ENCODE measurements at regions not wholly inside any gene's neighbourhood (a gene's known extent, or its start where the extent isn't known, plus 50 kb on each side); places are given as distances from the start of the nearest gene placed in this dataset.
"Not testable (repeated sequence)": the region's sequence is repeated elsewhere in the genome, so short reads cannot be mapped to it uniquely, and the experiment has no call there.

GRCh38 chr2:111365986-111366640, 245.4 kb downstream of the BCL2L11 start:
- not testable (repeated sequence) for H3K4me3 ChIP-seq (ENCODE audit: low read length in 2 of 2); H3K27ac ChIP-seq (ENCODE audit: low read depth in 2 of 2, low read length in 2 of 2); H3K9ac ChIP-seq (ENCODE audit: low read depth in 1 of 2, low read length in 2 of 2); H3K9me3 ChIP-seq (ENCODE audit: control insufficient read depth in 2 of 2, low read length in 2 of 2); H3K27me3 ChIP-seq (ENCODE audit: control insufficient read depth in 2 of 2, insufficient read depth in 2 of 2, low read length in 2 of 2); H3K4me1 ChIP-seq (ENCODE audit: control insufficient read depth in 2 of 2, insufficient read depth in 2 of 2, low read length in 2 of 2); H3K36me3 ChIP-seq (ENCODE audit: control insufficient read depth in 2 of 2, insufficient read depth in 2 of 2, low read length in 2 of 2)

DNA sequence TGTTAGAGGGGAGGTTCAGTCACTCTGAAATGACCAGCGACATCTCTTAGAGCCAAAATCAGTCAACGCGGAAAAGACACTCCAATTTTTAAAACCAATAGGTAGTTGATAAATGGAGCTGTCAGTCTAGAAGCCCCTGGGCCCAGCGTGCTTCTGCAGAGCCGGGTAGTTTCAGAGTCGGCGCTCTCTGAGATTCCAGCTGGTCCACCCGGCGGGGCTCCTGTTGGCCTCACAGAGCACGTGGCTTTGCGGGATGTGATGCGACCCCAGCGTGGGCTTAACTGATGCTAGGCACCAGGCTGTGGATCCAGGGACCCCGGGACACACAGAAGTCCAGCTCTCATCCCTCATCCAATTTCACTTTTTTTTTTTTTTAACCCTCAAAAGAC, 245.9 kb downstream of the BCL2L11 start:
- H3K27me3 ChIP-seq (ENCODE audit: control insufficient read depth in 2 of 2, insufficient read depth in 2 of 2, low read length in 2 of 2); H3K27ac ChIP-seq (ENCODE audit: low read depth in 2 of 2, low read length in 2 of 2); H3K4me3 ChIP-seq (ENCODE audit: low read length in 2 of 2); H3K4me1 ChIP-seq (ENCODE audit: control insufficient read depth in 2 of 2, insufficient read depth in 2 of 2, low read length in 2 of 2); H3K9me3 ChIP-seq (ENCODE audit: control insufficient read depth in 2 of 2, low read length in 2 of 2); H3K9ac ChIP-seq (ENCODE audit: low read depth in 1 of 2, low read length in 2 of 2); H3K36me3 ChIP-seq (ENCODE audit: control insufficient read depth in 2 of 2, insufficient read depth in 2 of 2, low read length in 2 of 2): not testable (repeated sequence)

DNA sequence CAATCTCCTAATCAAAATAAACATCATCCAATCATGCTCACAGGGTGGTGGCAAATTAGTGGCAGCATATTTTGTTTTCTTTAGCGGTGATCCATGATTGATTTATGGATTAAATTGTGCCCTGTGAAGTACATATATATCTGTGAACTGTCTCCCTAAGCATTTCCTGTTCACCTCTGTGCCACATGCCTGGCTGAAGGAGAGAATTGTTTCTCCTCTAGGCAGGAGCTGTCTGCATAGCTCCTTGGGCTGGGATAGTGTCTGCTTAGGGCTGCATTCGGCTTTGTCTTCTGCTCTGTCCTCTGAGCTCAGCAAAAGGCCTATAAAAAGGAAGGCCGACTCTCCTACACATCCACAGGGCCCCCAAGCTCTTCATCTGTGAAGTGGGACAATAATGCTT, 246.4 kb downstream of the BCL2L11 start:
- H3K36me3 ChIP-seq (ENCODE audit: control insufficient read depth in 2 of 2, insufficient read depth in 2 of 2, low read length in 2 of 2); H3K27ac ChIP-seq (ENCODE audit: low read depth in 2 of 2, low read length in 2 of 2); H3K27me3 ChIP-seq (ENCODE audit: control insufficient read depth in 2 of 2, insufficient read depth in 2 of 2, low read length in 2 of 2); H3K9ac ChIP-seq (ENCODE audit: low read depth in 1 of 2, low read length in 2 of 2); H3K4me1 ChIP-seq (ENCODE audit: control insufficient read depth in 2 of 2, insufficient read depth in 2 of 2, low read length in 2 of 2); H3K4me3 ChIP-seq (ENCODE audit: low read length in 2 of 2); H3K9me3 ChIP-seq (ENCODE audit: control insufficient read depth in 2 of 2, low read length in 2 of 2): not testable (repeated sequence)

DNA sequence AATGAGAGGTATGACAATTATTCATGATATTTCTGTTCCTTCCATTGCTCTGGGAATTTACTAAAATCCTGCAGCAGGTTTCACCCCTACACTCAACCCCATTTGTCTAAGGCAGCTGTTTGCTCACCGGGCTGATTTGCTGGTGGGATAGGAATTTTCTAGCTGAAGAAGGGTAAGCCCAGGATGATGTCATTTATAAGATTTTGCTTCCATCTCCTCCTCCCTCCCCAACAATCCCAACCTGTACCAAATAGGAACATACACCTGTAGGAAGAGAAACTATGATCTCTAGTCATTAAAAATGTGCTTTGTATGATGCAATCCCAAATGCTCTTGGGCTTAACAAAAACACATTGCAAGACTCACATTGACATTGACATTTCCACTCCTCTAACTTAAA, 247.2 kb downstream of the BCL2L11 start:
- H3K27ac ChIP-seq (ENCODE audit: low read depth in 2 of 2, low read length in 2 of 2); H3K4me3 ChIP-seq (ENCODE audit: low read length in 2 of 2); H3K36me3 ChIP-seq (ENCODE audit: control insufficient read depth in 2 of 2, insufficient read depth in 2 of 2, low read length in 2 of 2); H3K9ac ChIP-seq (ENCODE audit: low read depth in 1 of 2, low read length in 2 of 2); H3K9me3 ChIP-seq (ENCODE audit: control insufficient read depth in 2 of 2, low read length in 2 of 2); H3K27me3 ChIP-seq (ENCODE audit: control insufficient read depth in 2 of 2, insufficient read depth in 2 of 2, low read length in 2 of 2); H3K4me1 ChIP-seq (ENCODE audit: control insufficient read depth in 2 of 2, insufficient read depth in 2 of 2, low read length in 2 of 2): not testable (repeated sequence)

DNA sequence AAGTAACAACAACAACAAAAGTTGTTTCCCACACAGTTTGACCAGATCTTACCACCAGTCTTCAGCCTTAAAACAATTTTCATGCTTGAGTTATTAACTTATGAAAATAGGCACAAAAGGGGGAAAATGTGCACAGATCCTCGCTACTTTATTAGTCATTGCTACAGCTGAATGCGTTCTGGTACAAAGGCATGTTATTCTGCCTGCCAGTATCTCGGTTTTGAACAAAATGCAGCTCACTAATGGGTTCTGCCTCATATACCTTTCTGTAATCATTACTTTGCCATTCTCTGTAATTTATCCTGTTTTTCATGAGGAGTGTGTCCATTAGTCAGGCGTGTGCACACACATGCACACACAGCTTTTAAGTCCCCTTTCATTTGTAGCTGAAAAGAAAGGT, 247.6 kb downstream of the BCL2L11 start:
- H3K36me3 ChIP-seq (ENCODE audit: control insufficient read depth in 2 of 2, insufficient read depth in 2 of 2, low read length in 2 of 2); H3K4me3 ChIP-seq (ENCODE audit: low read length in 2 of 2); H3K9me3 ChIP-seq (ENCODE audit: control insufficient read depth in 2 of 2, low read length in 2 of 2); H3K4me1 ChIP-seq (ENCODE audit: control insufficient read depth in 2 of 2, insufficient read depth in 2 of 2, low read length in 2 of 2); H3K27me3 ChIP-seq (ENCODE audit: control insufficient read depth in 2 of 2, insufficient read depth in 2 of 2, low read length in 2 of 2); H3K9ac ChIP-seq (ENCODE audit: low read depth in 1 of 2, low read length in 2 of 2); H3K27ac ChIP-seq (ENCODE audit: low read depth in 2 of 2, low read length in 2 of 2): not testable (repeated sequence)

DNA sequence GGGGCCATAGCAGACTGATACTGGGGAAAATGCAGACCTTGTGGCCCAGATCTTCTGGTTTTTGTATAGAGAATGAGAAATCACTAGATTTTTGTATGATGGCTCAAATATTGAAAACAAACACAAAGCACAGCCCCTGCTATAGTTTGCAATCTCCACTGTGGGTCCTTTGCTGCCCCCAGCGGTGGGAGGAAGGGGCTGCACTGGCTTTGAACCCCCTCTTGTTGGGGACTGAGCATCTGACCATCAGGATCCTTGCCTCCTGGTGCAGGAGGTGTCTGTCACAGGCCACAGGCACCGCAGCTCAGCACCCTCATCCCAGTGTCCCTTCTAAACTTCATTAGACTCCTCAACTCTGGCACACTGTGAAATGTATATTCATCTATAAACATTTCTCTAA, 252.3 kb downstream of the BCL2L11 start:
- not testable (repeated sequence) for H3K36me3 ChIP-seq (ENCODE audit: control insufficient read depth in 2 of 2, insufficient read depth in 2 of 2, low read length in 2 of 2); H3K4me1 ChIP-seq (ENCODE audit: control insufficient read depth in 2 of 2, insufficient read depth in 2 of 2, low read length in 2 of 2); H3K9me3 ChIP-seq (ENCODE audit: control insufficient read depth in 2 of 2, low read length in 2 of 2); H3K4me3 ChIP-seq (ENCODE audit: low read length in 2 of 2); H3K27ac ChIP-seq (ENCODE audit: low read depth in 2 of 2, low read length in 2 of 2); H3K27me3 ChIP-seq (ENCODE audit: control insufficient read depth in 2 of 2, insufficient read depth in 2 of 2, low read length in 2 of 2); H3K9ac ChIP-seq (ENCODE audit: low read depth in 1 of 2, low read length in 2 of 2)

- H3K9ac ChIP-seq (ENCODE audit: low read depth in 1 of 2, low read length in 2 of 2); H3K4me1 ChIP-seq (ENCODE audit: control insufficient read depth in 2 of 2, insufficient read depth in 2 of 2, low read length in 2 of 2); H3K4me3 ChIP-seq (ENCODE audit: low read length in 2 of 2); H3K9me3 ChIP-seq (ENCODE audit: control insufficient read depth in 2 of 2, low read length in 2 of 2); H3K27ac ChIP-seq (ENCODE audit: low read depth in 2 of 2, low read length in 2 of 2); H3K27me3 ChIP-seq (ENCODE audit: control insufficient read depth in 2 of 2, insufficient read depth in 2 of 2, low read length in 2 of 2); H3K36me3 ChIP-seq (ENCODE audit: control insufficient read depth in 2 of 2, insufficient read depth in 2 of 2, low read length in 2 of 2): not testable (repeated sequence)
Observed at GRCh38 chr2:111373989-111374388, 253.3 kb downstream of the BCL2L11 start.

DNA sequence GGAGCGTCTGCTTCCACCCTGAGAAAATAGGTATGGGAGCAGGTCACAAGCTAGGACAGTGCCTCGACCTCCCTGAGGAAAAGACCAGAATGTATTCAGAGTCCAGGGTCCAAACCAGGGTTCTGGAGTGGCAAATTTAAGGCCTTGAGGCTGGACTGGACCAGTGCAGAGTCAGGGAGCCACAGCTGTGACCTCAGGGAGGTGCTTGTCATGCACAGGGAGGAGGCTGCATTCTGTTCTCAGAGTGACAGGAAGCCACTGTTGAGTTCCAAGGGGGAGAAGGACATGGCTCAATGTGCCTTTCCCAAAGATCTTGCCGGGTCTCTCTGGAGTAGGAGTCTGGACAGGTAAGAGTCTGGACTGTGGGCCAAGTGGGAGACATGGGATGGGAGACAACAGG, 254.0 kb downstream of the BCL2L11 start:
- H3K4me3 ChIP-seq (ENCODE audit: low read length in 2 of 2); H3K4me1 ChIP-seq (ENCODE audit: control insufficient read depth in 2 of 2, insufficient read depth in 2 of 2, low read length in 2 of 2); H3K27ac ChIP-seq (ENCODE audit: low read depth in 2 of 2, low read length in 2 of 2); H3K36me3 ChIP-seq (ENCODE audit: control insufficient read depth in 2 of 2, insufficient read depth in 2 of 2, low read length in 2 of 2); H3K9ac ChIP-seq (ENCODE audit: low read depth in 1 of 2, low read length in 2 of 2); H3K27me3 ChIP-seq (ENCODE audit: control insufficient read depth in 2 of 2, insufficient read depth in 2 of 2, low read length in 2 of 2); H3K9me3 ChIP-seq (ENCODE audit: control insufficient read depth in 2 of 2, low read length in 2 of 2): not testable (repeated sequence)

- H3K27ac ChIP-seq (ENCODE audit: low read depth in 2 of 2, low read length in 2 of 2); H3K4me1 ChIP-seq (ENCODE audit: control insufficient read depth in 2 of 2, insufficient read depth in 2 of 2, low read length in 2 of 2); H3K9ac ChIP-seq (ENCODE audit: low read depth in 1 of 2, low read length in 2 of 2); H3K9me3 ChIP-seq (ENCODE audit: control insufficient read depth in 2 of 2, low read length in 2 of 2); H3K4me3 ChIP-seq (ENCODE audit: low read length in 2 of 2); H3K36me3 ChIP-seq (ENCODE audit: control insufficient read depth in 2 of 2, insufficient read depth in 2 of 2, low read length in 2 of 2); H3K27me3 ChIP-seq (ENCODE audit: control insufficient read depth in 2 of 2, insufficient read depth in 2 of 2, low read length in 2 of 2): not testable (repeated sequence)
Observed at GRCh38 chr2:111375320-111375883, 254.7 kb downstream of the BCL2L11 start.

DNA sequence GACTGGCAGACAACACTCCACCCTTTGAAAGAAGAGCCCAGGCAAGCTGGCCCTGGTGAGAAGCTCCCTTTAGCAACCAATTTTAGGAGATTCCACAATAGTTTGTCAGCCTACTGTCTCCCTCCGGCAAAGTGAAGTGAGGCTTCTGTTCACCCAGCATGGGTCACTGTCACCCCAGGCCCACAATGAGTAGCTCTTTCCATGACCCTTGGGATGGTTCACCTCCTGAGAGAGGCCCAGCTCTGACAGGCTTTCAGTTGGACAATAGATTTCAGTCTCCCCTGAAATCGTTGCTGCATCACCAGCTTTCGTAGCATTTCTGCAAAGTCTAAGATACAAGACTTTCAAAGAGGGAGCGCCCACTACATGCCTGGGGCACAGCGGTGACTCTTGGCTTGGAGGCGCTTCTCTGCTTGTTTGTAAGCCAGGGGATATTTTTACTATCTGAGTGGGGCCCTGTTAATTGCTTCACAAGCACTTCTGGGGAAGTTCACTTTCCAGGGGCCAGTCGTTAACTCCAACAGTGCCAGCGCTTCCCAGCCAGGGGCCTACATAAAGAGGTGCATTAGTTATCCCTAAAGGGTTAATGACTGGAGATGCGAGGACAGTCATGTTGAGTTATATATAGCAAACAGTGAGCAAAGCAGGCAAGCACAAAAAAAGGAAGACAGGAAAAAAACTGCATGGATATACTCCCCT, 255.7 kb downstream of the BCL2L11 start:
- not testable (repeated sequence) for H3K4me1 ChIP-seq (ENCODE audit: control insufficient read depth in 2 of 2, insufficient read depth in 2 of 2, low read length in 2 of 2); H3K9ac ChIP-seq (ENCODE audit: low read depth in 1 of 2, low read length in 2 of 2); H3K4me3 ChIP-seq (ENCODE audit: low read length in 2 of 2); H3K36me3 ChIP-seq (ENCODE audit: control insufficient read depth in 2 of 2, insufficient read depth in 2 of 2, low read length in 2 of 2); H3K27me3 ChIP-seq (ENCODE audit: control insufficient read depth in 2 of 2, insufficient read depth in 2 of 2, low read length in 2 of 2); H3K27ac ChIP-seq (ENCODE audit: low read depth in 2 of 2, low read length in 2 of 2); H3K9me3 ChIP-seq (ENCODE audit: control insufficient read depth in 2 of 2, low read length in 2 of 2)

All from mucosa of rectum (tissue), 2 donors.